ENCODE measurements at regions not wholly inside any gene's neighbourhood (a gene's known extent, or its start where the extent isn't known, plus 50 kb on each side); places are given as distances from the start of the nearest gene placed in this dataset.
"Not testable (repeated sequence)": the region's sequence is repeated elsewhere in the genome, so short reads cannot be mapped to it uniquely, and the experiment has no call there.

DNA sequence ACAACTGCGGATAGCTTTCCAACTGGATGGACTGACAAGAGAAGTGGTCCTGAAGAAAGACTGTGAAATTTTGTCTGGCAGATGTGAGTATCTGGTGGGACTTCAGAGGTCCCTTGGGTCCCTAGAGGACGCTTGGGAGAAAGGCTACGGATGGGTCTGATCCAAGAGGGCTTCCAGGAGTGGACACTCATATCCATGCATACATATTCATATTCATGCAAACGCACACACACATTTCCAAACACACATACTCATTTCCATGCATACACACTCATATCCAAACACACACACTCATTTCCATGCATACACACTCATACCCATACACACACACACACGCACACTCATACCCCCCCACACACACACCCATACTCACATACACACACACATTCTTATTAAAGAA lies 200.2 kb upstream of the DDX18 start:
- POLR2A ChIA-PET = no interaction called here
- CTCF ChIA-PET = no interaction called here

DNA sequence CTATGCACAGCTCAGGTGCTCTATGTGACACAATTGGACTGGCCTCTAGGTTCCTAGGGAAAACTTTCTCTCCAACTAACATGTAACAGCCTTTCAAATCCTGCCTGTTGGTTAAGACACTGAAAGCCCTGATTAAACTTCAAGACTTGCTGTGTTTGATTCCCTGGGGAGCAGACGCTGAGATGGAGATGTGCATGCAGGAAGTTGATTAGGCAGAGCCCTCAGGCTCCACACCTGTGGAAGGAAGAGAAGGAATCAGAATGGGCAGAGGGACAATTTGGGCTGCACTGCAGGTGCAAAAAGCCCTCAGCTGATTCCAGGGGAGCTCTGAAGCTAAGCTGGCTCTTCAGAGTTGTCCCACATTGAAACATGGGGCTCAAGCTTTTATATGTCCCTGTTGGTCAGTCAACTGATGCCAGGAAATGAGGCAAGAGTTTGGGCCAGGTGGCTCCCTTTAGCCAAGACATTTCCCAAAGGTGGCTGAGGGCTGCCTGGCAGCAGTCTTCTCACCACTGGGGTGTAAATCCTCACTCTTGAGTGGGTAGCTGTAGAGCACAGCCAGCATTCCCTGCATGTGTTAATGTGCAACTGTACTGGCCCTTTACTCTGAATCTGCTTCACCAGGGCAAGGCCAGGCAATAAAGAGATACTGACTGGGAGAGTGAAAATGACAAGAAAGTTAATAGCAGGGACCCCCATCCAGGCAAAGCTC lies 199.5 kb upstream of the DDX18 start:
- POLR2A ChIA-PET = no interaction called here
- CTCF ChIA-PET = no interaction called here

DNA sequence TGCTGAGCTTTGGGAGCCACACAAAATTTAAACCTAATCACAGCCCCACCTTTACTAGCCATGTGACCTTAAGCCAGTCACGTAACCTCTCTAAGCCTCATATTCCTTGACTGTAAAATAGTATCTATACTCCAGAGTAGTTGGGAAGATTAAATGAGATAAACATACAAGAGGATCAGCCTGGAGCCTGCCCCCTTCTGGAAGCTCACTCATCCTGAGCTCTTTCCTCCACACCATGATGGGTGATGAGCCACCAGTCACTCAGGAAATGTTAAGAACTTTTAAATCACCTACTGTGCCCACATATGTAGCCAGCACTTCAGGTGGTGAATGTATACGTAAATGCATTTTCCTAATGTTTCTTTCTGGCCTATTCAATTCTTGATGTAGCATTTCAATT lies 195.9 kb upstream of the DDX18 start:
- CTCF ChIA-PET = no interaction called here
- POLR2A ChIA-PET = no interaction called here

DNA sequence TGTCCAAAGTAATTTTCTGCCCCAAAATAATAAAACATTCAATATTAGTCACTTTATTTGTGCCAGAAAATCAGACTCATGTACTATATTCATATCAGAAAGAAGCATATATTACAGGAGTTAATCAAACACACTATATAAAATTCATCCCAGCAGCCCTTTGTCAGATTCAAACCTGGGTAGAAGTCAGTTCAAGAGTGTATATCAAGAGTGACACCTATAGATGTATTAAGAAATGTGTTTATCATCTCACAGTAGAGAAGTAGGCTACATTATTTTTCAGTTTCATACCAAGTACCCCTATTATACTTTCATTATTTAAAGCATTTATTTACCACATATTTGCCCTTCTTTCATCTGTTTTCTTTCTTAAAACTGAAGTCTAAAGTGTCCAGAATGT lies 193.2 kb upstream of the DDX18 start:
- POLR2A ChIA-PET = no interaction called here
- CTCF ChIA-PET = no interaction called here

DNA sequence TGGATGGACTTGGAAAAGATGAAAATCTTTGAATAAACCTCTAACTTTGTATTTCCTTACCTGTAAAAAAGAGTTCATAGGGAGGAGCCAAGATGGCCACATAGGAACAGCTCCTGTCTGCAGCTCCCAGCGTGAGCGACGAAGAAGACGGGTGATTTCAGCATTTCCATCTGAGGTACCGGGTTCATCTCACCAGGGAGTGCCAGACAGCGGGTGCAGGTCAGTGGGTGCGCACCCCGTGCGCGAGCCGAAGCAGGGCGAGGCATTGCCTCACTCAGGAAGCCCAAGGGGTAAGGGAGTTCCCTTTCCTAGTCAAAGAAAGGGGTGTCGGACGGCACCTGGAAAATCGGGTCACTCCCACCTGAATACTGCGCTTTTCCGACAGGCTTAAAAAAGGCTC lies 191.3 kb upstream of the DDX18 start:
- CTCF ChIA-PET = not testable (repeated sequence)

DNA sequence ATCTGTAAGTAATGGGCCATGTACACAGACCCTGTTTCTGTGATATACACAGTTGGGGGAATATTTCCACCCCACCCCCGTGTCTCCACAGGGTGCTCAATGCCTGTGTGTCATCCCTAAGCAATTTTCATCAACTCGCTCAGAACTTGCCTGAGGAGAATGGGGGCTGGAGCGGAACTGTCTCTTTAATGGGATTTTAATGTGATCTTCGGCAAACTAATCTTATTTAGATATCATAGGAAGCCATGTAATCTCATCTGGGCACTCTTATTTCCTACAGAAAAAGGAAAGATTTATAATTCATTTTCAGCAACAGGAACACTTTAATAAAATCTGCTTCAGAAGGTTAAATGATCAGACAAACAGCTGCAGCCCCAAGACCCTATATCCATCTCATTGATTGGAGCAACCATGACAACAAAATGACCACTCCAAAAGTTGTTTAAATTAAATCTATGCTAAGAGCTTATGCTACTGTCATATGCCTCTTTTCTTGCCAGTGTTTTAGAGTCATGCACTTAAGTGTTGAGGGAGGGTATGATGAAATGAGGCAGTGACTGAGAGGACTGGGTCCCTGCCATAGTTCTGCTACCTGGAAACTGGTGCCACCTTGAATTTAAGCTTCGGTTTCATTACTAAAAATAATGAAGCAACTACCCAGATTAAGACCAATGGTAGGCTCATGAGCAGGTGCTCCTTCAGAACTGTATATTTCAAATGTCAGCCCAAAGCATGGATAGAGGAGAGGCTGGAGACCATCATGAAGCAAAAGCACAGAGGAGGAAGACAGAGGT lies 183.1 kb upstream of the DDX18 start:
- ChIA-PET POLR2A (no interaction called here), CTCF (no interaction called here)

More for the DNA sequence above, 191.3 kb upstream of the DDX18 start:
- POLR2A ChIA-PET = not testable (repeated sequence)

DNA sequence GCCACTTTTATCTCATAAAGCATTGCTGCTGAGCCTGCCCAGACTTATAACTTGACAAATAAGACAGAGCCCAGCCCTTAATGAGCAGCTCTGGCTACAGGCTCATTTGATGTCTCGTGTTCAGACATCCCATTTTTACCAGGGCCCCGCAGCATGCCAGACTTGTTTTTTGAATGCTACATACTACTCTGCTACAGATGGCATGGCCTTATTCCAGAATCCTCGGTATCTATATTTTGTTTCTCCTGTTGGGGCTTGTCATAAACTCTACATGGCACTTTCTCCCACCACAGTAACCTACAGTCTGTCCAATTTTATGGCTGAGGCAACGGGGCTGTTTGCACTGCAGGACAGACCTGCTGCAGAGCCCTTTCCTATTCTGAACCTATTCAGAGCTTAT lies 179.0 kb upstream of the DDX18 start:
- POLR2A ChIA-PET = no interaction called here
- CTCF ChIA-PET = no interaction called here

DNA sequence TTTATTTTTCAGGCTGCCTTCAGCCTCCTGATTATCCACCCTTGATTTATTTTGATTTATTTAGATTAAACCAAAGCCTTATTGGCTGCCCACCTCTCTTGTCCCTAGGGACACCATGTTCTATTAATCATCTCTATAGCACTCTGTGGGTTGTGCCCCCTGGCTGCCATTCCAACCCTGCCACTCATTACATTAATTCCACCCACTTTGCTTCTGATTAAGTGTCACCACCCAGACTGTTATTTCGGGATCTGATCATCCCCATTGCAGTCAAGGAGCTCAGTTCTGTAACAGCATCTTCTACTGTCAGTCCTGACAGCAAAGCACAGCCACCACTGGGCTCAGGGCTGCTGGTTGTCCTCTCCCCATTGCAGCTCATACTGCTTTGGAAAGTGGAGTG lies 175.1 kb upstream of the DDX18 start:
- CTCF ChIA-PET = no interaction called here
- POLR2A ChIA-PET = no interaction called here

DNA sequence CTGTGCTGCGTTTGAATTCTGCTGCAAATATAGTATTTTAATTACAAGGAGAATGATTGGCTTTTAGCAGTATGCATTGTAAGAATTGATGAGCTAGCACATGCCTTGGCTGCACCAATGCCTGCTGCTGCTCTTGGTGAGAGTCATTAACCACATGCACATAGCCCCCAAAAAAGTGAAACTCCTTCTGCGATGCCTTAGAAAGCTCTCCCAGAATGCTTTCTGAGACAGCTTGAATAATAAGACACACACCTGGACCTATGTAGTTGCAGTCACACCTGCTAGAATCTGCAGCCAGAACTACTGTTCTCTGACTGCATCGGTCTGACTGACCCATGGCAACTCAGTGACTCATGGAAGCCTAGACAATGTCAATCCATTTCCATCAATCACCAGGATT lies 170.1 kb upstream of the DDX18 start:
- POLR2A ChIA-PET = no interaction called here
- CTCF ChIA-PET = no interaction called here

DNA sequence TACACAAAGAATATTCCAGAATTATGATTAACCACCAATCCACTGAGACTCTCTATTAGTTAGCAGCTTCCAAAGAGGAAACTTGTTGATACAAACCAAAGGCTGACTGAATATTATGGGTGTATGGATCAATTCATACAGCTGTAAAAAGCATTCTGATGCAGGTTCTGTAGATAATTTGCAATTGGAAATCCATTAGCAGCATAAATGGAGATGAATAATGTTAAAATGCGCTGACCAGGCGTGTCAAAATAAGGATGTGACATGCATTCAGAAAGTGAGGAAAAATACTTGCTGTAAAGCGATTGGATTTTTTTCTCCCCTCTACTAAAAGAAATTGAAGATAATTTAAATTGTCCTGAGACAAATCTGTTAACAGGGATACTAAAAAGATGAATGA lies 169.0 kb upstream of the DDX18 start:
- ChIA-PET POLR2A (no interaction called here), CTCF (no interaction called here)

DNA sequence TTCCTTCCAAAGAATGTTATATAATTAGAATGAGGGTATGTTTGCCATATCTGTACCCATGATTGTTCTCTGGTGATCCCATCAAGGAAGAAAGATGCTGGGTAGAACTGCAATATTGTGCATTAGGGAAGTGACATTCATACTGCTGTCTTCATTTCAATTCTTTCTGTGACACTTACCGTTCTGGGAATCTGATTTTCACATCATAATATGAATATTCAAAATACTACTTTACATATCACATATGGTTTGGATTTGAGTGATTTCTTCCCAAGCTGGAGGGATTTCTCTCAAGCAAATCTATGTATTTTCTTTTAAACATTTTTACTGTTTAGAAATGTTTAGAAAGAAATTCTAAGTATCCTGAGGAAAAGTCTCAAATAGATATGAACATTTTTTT lies 168.4 kb upstream of the DDX18 start:
- POLR2A ChIA-PET = no interaction called here
- CTCF ChIA-PET = no interaction called here

DNA sequence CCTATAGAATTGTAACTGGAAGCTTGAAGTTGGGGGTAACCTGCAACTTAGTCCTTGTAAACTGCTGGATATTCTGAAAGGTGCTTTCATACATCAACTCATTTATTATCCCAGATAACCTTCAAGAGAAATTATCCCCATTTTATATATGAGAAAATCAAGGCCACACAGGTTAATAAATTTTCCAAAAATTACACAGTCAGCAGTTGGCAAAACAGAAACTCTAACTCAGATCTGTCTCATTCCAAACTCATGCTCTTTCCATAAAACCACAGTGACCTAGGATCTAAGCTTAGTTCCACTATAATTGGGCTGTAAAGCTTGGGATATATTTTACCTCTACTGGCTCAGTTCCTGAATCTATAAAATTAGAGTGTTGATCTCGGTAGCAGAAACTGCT lies 167.6 kb upstream of the DDX18 start:
- POLR2A ChIA-PET = no interaction called here
- CTCF ChIA-PET = no interaction called here

DNA sequence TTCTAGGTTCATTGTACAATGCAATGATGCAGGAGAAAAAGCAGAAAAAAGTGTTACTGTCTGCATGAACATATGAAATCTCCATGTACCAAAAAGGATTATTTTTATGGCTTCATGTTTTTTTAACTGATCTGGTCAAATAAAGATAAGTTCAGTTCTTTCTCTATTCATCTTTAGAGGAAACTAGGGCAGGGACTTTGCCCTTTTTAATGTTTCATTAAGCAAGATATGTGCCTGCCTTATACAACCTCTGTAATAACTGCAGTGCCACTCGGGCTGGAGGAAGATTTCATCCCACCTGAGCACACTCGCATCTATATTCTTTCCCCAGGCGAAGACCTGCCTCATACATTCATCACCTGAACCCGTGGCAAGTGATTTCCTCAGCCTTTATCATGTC lies 157.9 kb upstream of the DDX18 start:
- ChIA-PET POLR2A (no interaction called here), CTCF (no interaction called here)

DNA sequence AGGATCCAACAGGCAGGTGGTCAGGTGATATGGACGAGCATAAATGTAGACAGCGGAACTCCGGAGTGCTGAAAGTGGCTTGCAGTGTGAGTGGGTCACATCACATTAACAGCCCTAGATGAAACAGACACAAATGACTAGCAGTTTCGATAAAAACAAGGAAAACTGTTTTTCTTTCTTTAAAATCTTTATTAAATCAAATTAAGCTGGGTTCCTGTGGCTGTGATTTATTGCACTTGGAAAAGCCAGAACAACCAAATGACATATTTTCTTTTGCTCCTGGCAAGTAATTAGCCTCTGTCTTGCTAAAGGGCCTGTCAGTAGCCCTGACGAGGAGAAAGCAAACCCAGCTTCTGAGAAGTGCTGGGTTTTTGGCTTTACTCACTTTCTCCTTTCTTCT lies 152.9 kb upstream of the DDX18 start:
- ChIA-PET POLR2A (no interaction called here), CTCF (no interaction called here)

DNA sequence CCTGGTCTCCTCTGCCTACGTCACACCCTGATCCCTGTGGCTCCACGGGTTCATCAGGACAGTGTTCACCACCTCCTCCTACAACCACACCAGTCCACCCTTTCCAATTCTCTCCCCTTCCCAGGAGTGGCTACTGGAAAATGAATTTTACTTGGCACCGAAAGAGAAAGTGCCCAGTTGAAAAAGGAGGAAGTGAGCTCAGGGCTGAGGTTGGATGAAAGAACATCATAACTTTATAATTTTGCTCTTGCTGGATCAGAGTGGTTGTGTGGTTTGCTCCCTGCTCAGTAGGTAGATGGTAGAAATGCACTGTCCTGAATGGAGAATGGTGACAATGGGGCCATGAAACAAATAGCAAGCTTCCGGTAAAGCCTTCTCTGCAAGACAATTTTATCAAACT lies 140.3 kb upstream of the DDX18 start:
- CTCF ChIA-PET = no interaction called here
- POLR2A ChIA-PET = no interaction called here

DNA sequence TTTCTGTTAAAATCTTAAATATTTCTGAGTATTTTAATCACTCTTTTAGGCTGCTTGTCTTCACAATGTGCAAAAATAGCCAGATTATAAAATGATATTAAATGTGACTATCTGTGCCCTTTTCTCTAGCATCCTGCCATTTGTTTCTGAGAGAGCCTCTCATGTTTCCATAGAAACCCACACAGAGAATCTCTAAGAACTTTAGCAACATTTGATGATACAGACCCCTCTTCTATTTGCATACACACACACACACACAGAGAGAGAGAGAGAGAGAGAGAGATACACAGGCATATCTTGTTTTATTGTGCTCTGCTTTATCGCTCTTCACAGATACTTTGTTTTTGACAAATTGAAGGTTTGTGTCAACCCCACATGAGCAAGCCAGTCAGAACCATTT lies 134.5 kb upstream of the DDX18 start:
- POLR2A ChIA-PET = no interaction called here
- CTCF ChIA-PET = no interaction called here

DNA sequence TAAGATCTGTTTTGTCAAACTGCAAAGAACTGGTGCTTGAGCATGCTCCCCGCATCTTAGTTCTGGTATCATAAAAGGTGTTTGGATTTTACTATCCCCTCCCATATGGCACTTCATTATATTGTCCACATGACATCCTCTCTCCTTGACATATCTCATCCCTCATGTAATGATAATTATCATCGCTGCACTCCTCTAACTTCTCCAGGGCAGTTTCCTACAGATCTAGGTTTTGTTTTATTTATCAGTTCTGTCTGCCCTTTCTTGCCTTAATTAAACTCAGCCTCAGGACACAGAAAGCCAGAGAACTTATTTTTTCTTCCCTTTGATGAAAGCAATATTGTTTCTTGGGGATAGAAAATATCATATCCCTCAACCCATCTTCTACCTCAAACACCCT lies 129.6 kb upstream of the DDX18 start:
- ChIA-PET POLR2A (no interaction called here), CTCF (no interaction called here)

DNA sequence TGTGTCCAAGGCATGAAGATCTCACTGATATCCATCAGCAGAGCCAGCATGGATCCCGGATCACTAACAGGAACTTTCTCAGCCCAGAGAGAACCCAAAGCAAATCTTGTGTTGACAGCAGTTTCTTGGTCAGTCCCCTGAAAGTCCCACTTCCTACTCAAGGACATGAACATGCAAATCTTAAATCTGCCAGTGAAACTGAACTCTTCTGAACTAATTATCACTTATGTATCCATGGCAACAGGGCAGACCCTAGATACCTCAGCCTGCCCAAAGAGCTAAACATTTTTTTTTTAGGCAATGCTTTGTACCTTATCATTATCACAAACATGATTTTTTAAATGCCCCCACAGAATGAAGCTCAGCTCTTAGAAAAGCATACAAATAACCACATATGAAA lies 127.8 kb upstream of the DDX18 start:
- CTCF ChIA-PET = no interaction called here

DNA sequence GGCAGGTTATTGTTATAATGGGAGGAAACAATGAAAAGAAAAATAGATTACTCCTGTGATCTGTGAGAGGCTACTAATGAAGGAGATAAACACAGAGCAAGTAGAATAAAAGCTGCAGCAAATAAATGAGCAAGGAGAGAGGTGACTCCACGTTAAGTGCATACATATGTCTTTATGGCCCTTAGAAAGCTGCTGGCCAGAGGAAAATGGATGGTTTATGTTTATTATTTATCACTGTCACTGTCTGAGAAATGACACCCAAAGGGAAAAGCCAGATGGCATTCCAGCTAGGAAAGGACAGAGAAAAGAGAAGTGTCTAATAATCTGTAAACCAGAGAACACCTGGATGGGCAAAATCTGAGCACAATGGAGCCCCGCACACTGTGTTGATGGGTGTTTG lies 122.9 kb upstream of the DDX18 start:
- CTCF ChIA-PET = no interaction called here

More for the DNA sequence above, 127.8 kb upstream of the DDX18 start:
- POLR2A ChIA-PET = no interaction called here

DNA sequence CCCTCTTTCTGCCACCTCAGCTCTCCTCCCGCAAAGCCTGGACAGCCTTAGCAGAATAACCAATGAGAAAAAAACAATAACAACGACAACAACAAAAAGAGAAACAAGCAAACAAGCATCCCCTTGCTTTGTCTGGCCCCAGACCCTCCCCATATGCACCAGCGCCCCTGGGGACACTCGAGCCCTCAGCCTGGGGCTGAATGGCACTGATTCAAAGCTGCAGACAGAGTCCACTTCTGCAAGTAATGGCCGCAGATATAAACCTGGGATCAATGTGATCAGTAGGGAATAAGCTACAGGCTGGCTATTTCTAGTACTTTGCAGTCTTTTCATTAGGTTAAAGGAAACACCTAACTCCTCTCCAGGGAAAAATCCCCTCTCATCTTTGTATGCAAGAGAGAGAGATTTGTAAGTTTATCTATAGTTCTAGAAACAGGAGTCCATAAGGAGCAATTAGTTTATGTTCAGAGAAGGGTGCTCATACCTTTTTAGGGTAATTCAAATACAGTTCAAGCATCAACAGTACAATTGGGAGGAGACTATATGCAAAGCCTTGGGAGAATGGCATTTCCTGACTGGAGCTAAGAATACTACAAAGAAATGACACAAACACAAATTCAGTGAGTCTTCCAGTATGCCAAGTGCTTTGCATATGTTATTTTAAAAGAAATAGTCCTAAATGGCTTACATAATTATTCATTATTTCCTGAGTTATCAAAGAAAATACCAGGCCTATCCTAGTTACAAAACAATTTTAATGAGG lies 122.3 kb upstream of the DDX18 start:
- POLR2A ChIA-PET = no interaction called here
- CTCF ChIA-PET = no interaction called here

More for the DNA sequence above, 122.9 kb upstream of the DDX18 start:
- POLR2A ChIA-PET = no interaction called here

DNA sequence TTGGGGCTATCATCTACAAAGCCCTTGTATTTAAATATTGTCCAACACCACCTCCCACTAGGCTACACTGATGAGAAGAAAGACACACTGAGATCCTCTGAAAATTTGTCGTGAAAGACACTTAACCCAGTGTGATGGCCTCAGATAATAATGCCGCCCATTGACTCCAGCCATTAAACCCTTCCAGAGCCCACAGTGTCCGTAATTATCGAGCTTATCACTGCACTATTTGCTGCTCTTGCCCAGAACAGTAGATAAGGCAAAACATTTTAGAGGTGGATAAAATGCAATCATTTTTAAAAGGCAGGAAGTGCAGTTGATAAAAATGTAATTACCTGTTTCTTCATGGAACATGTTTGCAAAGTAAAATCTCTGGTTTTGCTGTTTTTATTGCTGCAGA lies 121.3 kb upstream of the DDX18 start:
- ChIA-PET POLR2A (no interaction called here), CTCF (no interaction called here)

DNA sequence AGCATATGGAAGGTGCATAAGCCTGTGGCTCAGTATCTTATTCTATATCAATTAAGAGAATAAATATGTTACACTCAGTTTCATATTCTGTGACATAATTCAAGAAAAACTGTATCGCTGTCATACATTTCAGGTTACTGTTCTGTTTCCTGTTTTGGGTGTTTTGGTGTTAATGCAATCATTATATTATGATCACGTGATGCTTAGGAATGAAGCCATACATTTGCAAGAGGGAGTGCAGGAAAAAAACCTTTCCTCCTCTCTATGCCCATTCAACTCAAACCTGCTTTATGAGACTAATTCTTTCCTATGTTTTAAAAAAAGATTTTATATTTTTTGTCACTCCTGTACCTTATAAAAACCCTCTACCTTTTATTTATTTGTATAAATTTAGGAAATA lies 120.8 kb upstream of the DDX18 start:
- ChIA-PET POLR2A (no interaction called here), CTCF (no interaction called here)
